Mesothelial cell of epicardium (in vitro differentiated cells): ENCODE measurements at regions not wholly inside any gene's neighbourhood (a gene's known extent, or its start where the extent isn't known, plus 50 kb on each side); places are given as distances from the start of the nearest gene placed in this dataset.

Experiments used
- DNase-seq, 2 experiments: peaks; one replicate each; pipeline ENCODE4 v3.0.0; 2021; ENCODE audit warnings: low spot score in 2 of 2; ENCODE audit not compliant: unreplicated experiment in 2 of 2
- H3K27ac Mint-ChIP-seq: 2 replicates; pipeline ENCODE4 v1.8.0; 2021; ENCODE audit warnings: mixed read lengths
- H3K27me3 Mint-ChIP-seq: 2 replicates; pipeline ENCODE4 v1.8.0; 2021; ENCODE audit warnings: low read depth, mixed read lengths
- H3K36me3 Mint-ChIP-seq: 2 replicates; pipeline ENCODE4 v1.8.0; 2021; ENCODE audit warnings: mixed read lengths
- H3K4me1 Mint-ChIP-seq: 2 replicates; pipeline ENCODE4 v1.8.0; 2021; ENCODE audit warnings: mixed read lengths
- H3K4me3 Mint-ChIP-seq: 2 replicates; pipeline ENCODE4 v1.8.0; 2021; ENCODE audit warnings: mild to moderate bottlenecking, moderate library complexity, mixed read lengths
- H3K9me3 Mint-ChIP-seq: 2 replicates; pipeline ENCODE4 v1.8.0; 2021; ENCODE audit warnings: mixed read lengths
- TF ChIP-seq, protein P1 (sequence below): fragments of 200-600 bp; sonication (generic); IDR thresholded peaks from one replicate; pipeline ENCODE4 v1.5.0; 2021; ENCODE audit warnings: antibody characterized with exemption; ENCODE audit not compliant: unreplicated experiment

DNA sequence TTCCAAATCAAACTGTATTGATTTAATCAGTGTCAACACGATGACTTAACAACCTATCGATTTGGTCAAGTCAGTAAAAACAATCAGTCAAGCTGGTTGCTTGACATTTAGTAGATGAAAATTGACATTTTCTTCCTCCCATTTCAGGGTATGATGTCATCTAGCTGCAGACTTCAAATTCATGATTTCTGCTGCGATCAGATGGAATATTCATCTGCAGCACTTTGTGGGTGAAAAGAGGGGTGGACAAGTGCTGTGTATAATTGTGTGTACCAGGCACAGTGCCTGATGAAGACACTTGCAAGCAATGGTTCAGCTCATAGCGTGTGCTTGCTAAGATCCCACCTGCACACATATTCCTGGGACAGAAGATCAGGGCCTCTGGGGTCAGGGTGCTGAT is 479.8 kb downstream of the DISC1 start:
- H3K27ac Mint-ChIP-seq, result no peak overlapping the region
- TF ChIP-seq, protein P1, sequence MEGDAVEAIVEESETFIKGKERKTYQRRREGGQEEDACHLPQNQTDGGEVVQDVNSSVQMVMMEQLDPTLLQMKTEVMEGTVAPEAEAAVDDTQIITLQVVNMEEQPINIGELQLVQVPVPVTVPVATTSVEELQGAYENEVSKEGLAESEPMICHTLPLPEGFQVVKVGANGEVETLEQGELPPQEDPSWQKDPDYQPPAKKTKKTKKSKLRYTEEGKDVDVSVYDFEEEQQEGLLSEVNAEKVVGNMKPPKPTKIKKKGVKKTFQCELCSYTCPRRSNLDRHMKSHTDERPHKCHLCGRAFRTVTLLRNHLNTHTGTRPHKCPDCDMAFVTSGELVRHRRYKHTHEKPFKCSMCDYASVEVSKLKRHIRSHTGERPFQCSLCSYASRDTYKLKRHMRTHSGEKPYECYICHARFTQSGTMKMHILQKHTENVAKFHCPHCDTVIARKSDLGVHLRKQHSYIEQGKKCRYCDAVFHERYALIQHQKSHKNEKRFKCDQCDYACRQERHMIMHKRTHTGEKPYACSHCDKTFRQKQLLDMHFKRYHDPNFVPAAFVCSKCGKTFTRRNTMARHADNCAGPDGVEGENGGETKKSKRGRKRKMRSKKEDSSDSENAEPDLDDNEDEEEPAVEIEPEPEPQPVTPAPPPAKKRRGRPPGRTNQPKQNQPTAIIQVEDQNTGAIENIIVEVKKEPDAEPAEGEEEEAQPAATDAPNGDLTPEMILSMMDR, result no peak
- no peak overlapping the region for H3K4me3 Mint-ChIP-seq
- no peak for DNase-seq
- H3K9me3 Mint-ChIP-seq, result no peaks in the 10 kb centered on the region
- H3K27me3 Mint-ChIP-seq, result peaks cover 2% of the 10 kb centered on the region
- peaks cover 30% of the 10 kb centered on the region for H3K4me1 Mint-ChIP-seq
- H3K36me3 Mint-ChIP-seq, result no peaks in the 10 kb centered on the region

DNA sequence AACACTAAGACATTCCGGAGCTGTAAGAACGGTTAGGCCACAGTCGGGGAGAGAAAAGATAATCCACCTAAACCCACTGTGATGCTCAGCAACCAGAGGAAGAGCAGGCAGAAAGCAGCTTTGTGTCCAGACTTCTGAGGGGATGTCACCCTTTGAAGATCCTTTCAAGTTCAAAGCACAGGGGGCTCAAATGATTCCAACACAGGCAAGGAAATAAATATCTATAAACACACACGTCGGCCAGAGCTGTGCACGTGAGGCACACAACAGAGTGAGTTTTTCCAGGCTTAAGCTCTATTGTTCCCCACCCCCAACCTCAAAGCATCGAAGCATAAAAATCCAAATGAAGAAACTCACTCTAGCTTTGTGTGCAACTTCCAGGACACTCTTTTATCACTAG is 479.0 kb downstream of the DISC1 start:
- no peak for DNase-seq
- H3K36me3 Mint-ChIP-seq, result no peaks in the 10 kb centered on the region
- no peak overlapping the region for H3K4me3 Mint-ChIP-seq
- H3K27me3 Mint-ChIP-seq, result peaks cover 2% of the 10 kb centered on the region
- no peaks in the 10 kb centered on the region for H3K9me3 Mint-ChIP-seq
- no peak overlapping the region for H3K27ac Mint-ChIP-seq
- H3K4me1 Mint-ChIP-seq, result peaks cover 22% of the 10 kb centered on the region
- TF ChIP-seq, protein P1, result no peak

DNA sequence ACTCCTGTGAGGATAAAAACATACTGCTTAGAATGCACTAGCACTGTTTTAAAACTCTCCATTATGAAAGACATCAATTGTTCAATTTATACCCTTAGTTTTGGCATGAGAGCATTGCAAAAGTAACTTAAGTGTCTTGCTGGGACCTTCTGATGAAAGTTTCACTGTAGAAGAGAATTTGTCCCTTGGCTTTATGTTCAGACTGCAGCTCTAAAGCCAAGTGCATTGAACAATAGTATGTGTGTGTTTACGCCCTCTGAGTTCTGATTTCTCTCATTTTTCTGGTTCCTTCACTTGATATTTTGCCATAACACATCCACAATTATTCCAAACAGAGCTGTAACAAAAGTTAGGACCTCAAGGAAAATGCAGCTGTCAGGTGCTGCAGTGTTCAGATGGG is 474.6 kb downstream of the DISC1 start:
- H3K27me3 Mint-ChIP-seq, result peaks cover 2% of the 10 kb centered on the region
- no peak overlapping the region for H3K4me3 Mint-ChIP-seq
- H3K4me1 Mint-ChIP-seq, result peaks cover 3% of the 10 kb centered on the region
- peaks cover 12% of the 10 kb centered on the region for H3K9me3 Mint-ChIP-seq
- DNase-seq, result no peak
- H3K36me3 Mint-ChIP-seq, result peaks cover 4% of the 10 kb centered on the region
- TF ChIP-seq, protein P1, result no peak
- no peak overlapping the region for H3K27ac Mint-ChIP-seq

DNA sequence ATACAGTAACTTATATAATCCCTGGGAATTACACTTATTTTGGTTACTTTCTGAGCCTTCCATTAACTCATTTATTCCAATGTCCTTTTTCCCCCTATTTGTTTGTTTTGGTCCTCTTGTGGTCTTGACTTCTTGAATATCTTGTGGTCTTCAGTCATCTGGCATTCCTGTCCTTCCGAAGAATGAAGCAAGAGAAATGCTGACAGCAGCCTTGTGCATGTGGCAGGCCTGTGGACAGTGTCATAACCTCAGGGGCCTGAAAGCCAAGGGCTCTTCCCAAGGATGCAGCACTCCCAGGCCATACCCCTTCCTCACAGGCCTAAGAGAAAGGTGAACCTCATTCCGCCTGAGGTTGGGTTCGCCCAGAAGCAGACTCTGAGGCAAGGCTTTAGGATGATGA is 470.2 kb downstream of the DISC1 start:
- H3K27ac Mint-ChIP-seq, result no peak overlapping the region
- no peak overlapping the region for H3K4me3 Mint-ChIP-seq
- peaks cover 12% of the 10 kb centered on the region for H3K9me3 Mint-ChIP-seq
- peaks cover 4% of the 10 kb centered on the region for H3K36me3 Mint-ChIP-seq
- DNase-seq, result no peak
- no peaks in the 10 kb centered on the region for H3K4me1 Mint-ChIP-seq
- no peaks in the 10 kb centered on the region for H3K27me3 Mint-ChIP-seq
- TF ChIP-seq, protein P1, result no peak
